HG03432 (cell line): ENCODE measurements at regions not wholly inside any gene's neighbourhood (a gene's known extent, or its start where the extent isn't known, plus 50 kb on each side); places are given as distances from the start of the nearest gene placed in this dataset.

ENCODE experiments used
- ATAC-seq: cut with Tn5 transposase; IDR thresholded peaks from one replicate; pipeline ENCODE4 v1.9.1; 2021; ENCODE audit warnings: mild to moderate bottlenecking, moderate library complexity; ENCODE audit not compliant: unreplicated experiment

DNA sequence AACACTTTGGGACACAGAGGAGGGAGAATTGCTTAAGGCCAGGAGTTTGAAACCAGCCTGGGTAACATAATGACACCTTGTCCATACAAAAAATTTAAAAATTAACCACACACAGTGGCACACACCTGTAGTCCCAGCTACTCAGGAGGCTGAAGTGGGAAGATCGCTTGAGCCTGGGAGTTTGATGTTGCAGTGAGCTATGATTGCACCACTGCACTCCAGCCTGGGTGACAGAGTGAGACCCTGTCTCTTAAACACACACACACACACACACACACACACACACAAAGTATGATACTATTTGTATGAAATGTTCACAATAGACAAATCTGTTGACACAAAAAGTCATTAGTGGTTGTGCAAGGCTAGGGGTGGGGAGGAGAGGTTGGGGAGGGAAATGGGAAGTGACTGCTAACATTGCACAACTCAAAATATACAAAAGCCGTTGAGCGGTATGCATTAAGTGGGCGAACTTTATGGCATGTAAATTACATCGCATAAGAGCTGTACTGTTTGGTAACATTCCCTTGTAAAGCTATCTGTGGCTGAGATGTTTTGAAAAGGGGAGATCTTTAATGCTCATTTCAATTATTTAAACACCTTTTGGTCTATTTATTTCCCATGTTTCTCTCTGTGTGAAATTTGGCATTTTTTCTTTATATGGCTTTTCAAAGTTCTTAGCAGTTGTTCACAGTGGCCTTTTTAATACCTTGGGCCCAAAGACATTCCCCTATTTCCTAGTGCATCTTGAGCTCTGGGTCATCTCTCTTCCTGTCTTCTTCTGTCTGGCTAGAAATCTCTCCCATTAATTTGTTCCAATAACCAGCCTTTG lies 58.9 kb upstream of the ZNF516 start:
- ATAC-seq, result no peak

DNA sequence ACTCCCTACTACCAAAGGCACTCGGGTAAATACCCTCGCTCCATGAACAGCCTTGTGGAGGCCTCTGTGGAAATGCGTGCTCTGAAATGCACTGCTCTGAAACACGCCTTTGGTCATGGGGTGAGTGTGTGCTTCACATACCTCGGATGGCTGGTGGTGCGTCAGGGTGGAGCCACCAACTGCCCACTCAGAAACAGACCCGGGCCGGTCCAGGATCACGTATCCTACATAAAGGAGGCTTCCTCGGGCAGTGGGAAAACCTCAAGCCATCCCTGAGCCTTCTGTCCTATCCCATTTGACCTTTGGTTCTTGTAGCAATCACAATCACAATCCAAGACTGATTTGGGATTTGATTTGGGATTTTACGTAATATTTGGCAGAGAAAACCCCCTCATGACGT lies 53.5 kb upstream of the ZNF516 start:
- ATAC-seq, result no peak

DNA sequence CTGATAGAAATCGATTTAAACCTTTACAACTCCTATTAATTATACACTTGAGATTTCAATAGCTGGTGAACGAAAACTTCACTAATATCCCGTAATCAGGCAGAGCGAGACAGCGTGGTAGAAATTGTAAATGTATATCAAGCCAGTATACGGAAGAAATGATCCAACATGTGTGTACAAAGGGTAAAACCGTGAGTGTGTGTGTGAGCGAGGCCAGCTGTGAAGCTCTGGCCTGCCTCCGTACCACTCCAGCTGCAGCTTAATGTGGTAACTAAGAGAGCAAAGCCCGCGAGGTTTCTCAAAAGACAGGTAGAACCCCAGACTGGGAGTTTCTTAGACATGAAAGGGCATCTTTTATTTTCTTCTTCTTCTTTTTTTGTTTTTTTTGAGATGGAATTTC lies 52.3 kb upstream of the ZNF516 start:
- ATAC-seq, result no peak

DNA sequence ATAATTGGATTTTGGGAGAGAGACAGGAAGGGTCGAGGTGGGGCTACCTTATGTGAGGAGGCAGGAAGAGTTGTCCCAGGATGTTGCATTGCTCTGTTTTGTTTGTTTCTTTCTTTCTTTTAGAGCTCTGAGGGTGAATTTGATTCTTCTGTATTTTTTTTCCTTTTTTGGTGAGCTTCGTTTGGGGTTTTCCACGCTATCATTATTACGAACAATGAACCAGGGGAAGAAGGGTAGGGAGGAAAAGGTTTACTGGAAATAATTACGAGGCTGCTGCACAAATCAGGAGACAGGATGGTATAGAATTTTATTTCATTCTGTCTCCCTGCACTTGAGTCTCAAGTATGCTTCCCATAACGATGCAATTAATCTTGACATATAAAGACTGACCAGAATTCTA lies 51.4 kb upstream of the ZNF516 start:
- ATAC-seq, result no peak

DNA sequence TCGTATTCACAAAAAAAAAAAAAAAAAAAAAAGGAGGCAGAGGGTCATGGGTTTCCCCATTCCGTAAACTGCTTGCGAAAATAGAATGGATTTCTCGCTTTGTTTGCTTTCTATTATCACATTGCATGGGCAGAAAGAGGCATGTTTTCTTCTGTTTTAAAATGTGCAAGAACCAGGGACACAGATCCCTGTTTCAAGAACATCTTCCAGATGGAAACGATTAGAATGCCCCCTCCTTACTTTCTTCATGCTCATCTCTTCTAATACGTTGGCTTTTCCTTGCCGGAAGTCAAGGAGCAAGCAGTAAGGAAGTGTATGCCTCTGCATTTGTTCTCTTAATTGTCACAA lies 51.0 kb upstream of the ZNF516 start:
- no peak for ATAC-seq

DNA sequence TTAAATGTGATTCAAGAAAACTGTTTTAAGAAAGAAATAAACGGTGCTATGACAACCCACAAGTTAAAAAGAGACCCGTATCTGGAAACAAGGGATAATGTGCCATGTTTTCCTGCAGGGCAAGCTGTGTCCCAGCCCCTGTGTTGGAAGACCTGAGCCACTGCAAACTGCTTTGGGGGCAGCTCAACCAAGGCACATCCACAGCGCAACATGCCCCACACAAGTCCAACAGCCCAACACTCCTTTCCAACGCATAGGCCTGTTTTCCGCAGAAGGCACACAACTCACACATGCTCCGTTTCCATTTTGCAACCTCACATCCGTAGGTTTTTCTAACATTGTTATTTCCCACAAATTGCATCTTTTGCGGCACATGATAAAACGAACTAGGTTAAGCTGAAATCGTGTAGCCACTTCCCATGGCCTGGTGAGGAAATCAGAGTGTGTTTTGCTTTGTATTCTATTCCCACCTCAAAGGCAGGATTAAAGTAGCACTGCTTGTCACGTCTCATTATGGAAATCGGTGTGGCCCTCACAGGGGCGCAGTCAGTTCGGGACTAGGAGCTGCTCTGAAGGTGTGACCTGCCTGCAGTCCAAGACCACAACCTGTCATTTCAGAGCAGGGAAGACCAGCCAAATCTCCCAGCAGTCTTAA lies 50.5 kb upstream of the ZNF516 start:
- ATAC-seq, result no peak

DNA sequence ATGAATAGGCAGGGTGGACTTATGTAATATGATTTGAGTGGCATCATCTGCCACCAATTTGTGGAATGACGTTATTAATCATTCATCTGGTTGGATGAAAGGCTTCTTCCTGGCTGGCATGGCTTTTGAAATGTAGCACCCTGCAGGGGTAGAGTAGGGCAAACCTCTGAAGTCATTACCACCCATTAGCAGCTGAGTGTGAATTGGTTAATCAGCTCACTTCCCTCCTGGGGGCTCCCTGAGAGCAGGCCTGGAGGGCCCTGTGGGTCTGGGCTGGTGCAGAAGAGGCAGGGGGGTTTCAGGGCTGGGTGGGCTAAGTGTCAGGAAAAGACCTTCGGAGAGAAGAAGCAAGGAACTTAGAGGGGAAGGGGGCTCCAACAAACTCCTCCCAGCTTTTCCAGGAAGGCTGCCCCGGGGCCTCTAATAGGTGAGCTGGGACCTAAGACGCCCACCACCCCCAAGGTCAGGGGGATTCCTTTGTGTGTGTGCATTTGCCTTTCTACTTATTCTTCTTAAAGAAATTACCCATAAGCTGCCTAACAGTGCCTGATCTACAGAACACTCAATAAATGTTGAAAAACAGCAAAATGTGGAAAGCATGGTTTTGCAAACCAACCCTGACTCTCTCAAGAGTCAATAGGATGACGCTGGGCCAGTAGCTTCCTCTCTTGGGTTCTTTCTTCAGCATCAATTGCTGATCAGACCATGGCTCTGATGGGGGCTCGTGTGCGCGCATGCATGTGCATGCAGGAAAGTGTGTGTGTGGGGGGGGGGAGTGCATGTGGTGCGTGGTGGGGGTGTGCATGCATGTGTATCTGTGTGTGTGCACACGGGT lies 49.7 kb upstream of the ZNF516 start:
- no peak for ATAC-seq
